ENCODE measurements at regions not wholly inside any gene's neighbourhood (a gene's known extent, or its start where the extent isn't known, plus 50 kb on each side); places are given as distances from the start of the nearest gene placed in this dataset.

GRCh38 chr10:45564303-45564959 is 108.1 kb downstream of the ZFAND4 start:
- Histone ChIP-seq H3K9ac (ENCODE audit: insufficient read depth in 1 of 2, low read length in 2 of 2) (no peak overlapping the region), H3K27ac (ENCODE audit: low read depth in 1 of 2, low read length in 1 of 2) (no peak overlapping the region), H3K9me3 (ENCODE audit: control insufficient read depth in 4 of 4, insufficient read depth in 3 of 4, low read length in 3 of 4) (no peaks in the 10 kb centered on the region), H3K27me3 (ENCODE audit: control insufficient read depth in 3 of 3, insufficient read depth in 3 of 3, low read length in 2 of 3) (no peaks in the 10 kb centered on the region), H3K36me3 (ENCODE audit: control insufficient read depth in 4 of 4, insufficient read depth in 4 of 4, low read length in 4 of 4) (no peaks in the 10 kb centered on the region), H3K4me1 (ENCODE audit: control insufficient read depth in 5 of 5, insufficient read depth in 5 of 5, low read length in 5 of 5) (no peaks in the 10 kb centered on the region), H3K4me3 (no peak overlapping the region)
- TF ChIP-seq CTCF (IDR thresholded peaks at IDR 0.05; ENCODE audit: control extremely low read depth, extremely low read depth), result no peak
- ATAC-seq (ENCODE audit: insufficient read depth, low FRiP score), result no peak
- no peak for DNase-seq
- WGBS, 2 donors, result 86 to 88% methylated on average over 3 of the region's 3 CpGs

GRCh38 chr10:45561952-45562351 is 110.6 kb downstream of the ZFAND4 start:
- Histone ChIP-seq H3K27me3 (ENCODE audit: control insufficient read depth in 3 of 3, insufficient read depth in 3 of 3, low read length in 2 of 3) (no peaks in the 10 kb centered on the region), H3K9me3 (ENCODE audit: control insufficient read depth in 4 of 4, insufficient read depth in 3 of 4, low read length in 3 of 4) (no peaks in the 10 kb centered on the region), H3K4me1 (ENCODE audit: control insufficient read depth in 5 of 5, insufficient read depth in 5 of 5, low read length in 5 of 5) (peaks cover 0 to 8% (median 2%) of the 10 kb centered on the region in 5 donors), H3K9ac (ENCODE audit: insufficient read depth in 1 of 2, low read length in 2 of 2) (no peak overlapping the region), H3K4me3 (no peak overlapping the region), H3K36me3 (ENCODE audit: control insufficient read depth in 4 of 4, insufficient read depth in 4 of 4, low read length in 4 of 4) (no peaks in the 10 kb centered on the region), H3K27ac (ENCODE audit: low read depth in 1 of 2, low read length in 1 of 2) (no peak overlapping the region)
- TF ChIP-seq CTCF (IDR thresholded peaks at IDR 0.05; ENCODE audit: control extremely low read depth, extremely low read depth), result no peak
- DNase-seq (no peak), ATAC-seq (ENCODE audit: insufficient read depth, low FRiP score) (no peak)

GRCh38 chr10:45560262-45560661 is 112.3 kb downstream of the ZFAND4 start:
- DNase-seq, result no peak
- no peak for ATAC-seq (ENCODE audit: insufficient read depth, low FRiP score)
- Histone ChIP-seq H3K4me1 (ENCODE audit: control insufficient read depth in 5 of 5, insufficient read depth in 5 of 5, low read length in 5 of 5) (peaks cover 0 to 8% (median 2%) of the 10 kb centered on the region in 5 donors), H3K27ac (ENCODE audit: low read depth in 1 of 2, low read length in 1 of 2) (no peak overlapping the region), H3K36me3 (ENCODE audit: control insufficient read depth in 4 of 4, insufficient read depth in 4 of 4, low read length in 4 of 4) (no peaks in the 10 kb centered on the region), H3K9ac (ENCODE audit: insufficient read depth in 1 of 2, low read length in 2 of 2) (no peak overlapping the region), H3K9me3 (ENCODE audit: control insufficient read depth in 4 of 4, insufficient read depth in 3 of 4, low read length in 3 of 4) (no peaks in the 10 kb centered on the region), H3K4me3 (no peak overlapping the region), H3K27me3 (ENCODE audit: control insufficient read depth in 3 of 3, insufficient read depth in 3 of 3, low read length in 2 of 3) (no peaks in the 10 kb centered on the region)
- 85 to 93% methylated on average over 10 of the region's 10 CpGs for WGBS, 2 donors
- no peak for TF ChIP-seq CTCF (IDR thresholded peaks at IDR 0.05; ENCODE audit: control extremely low read depth, extremely low read depth)

DNA sequence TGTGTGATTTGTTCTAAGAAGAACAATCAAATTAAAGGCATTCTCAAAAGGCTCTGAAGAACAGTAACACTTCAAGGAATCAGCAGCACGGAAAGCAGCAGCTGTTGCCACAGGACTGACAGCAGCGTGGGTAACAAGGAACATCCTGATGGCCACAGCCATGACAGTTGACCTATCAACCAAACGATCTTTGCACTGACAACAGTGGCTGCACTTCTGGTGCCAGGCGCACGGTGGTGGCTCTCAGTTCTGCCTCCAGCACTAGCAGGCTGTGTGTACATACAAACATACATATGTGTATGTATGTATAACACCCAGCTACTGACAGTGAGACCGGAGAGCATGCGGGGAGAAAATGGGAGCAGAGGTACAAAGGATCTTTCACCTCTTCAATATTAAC is 114.1 kb downstream of the ZFAND4 start:
- Histone ChIP-seq H3K36me3 (ENCODE audit: control insufficient read depth in 4 of 4, insufficient read depth in 4 of 4, low read length in 4 of 4) (no peaks in the 10 kb centered on the region), H3K9me3 (ENCODE audit: control insufficient read depth in 4 of 4, insufficient read depth in 3 of 4, low read length in 3 of 4) (no peaks in the 10 kb centered on the region), H3K9ac (ENCODE audit: insufficient read depth in 1 of 2, low read length in 2 of 2) (no peak overlapping the region), H3K27me3 (ENCODE audit: control insufficient read depth in 3 of 3, insufficient read depth in 3 of 3, low read length in 2 of 3) (no peaks in the 10 kb centered on the region), H3K4me3 (no peak overlapping the region), H3K4me1 (ENCODE audit: control insufficient read depth in 5 of 5, insufficient read depth in 5 of 5, low read length in 5 of 5) (peaks cover 0 to 8% (median 2%) of the 10 kb centered on the region in 5 donors), H3K27ac (ENCODE audit: low read depth in 1 of 2, low read length in 1 of 2) (no peak overlapping the region)
- no peak for TF ChIP-seq CTCF (IDR thresholded peaks at IDR 0.05; ENCODE audit: control extremely low read depth, extremely low read depth)
- ATAC-seq (ENCODE audit: insufficient read depth, low FRiP score) (no peak), DNase-seq (peak in 1 of 3 donors; percentile 15)
- 55 to 71% methylated on average over 7 of the region's 7 CpGs for WGBS, 2 donors
